ENCODE measurements at regions not wholly inside any gene's neighbourhood (a gene's known extent, or its start where the extent isn't known, plus 50 kb on each side); places are given as distances from the start of the nearest gene placed in this dataset.

DNA sequence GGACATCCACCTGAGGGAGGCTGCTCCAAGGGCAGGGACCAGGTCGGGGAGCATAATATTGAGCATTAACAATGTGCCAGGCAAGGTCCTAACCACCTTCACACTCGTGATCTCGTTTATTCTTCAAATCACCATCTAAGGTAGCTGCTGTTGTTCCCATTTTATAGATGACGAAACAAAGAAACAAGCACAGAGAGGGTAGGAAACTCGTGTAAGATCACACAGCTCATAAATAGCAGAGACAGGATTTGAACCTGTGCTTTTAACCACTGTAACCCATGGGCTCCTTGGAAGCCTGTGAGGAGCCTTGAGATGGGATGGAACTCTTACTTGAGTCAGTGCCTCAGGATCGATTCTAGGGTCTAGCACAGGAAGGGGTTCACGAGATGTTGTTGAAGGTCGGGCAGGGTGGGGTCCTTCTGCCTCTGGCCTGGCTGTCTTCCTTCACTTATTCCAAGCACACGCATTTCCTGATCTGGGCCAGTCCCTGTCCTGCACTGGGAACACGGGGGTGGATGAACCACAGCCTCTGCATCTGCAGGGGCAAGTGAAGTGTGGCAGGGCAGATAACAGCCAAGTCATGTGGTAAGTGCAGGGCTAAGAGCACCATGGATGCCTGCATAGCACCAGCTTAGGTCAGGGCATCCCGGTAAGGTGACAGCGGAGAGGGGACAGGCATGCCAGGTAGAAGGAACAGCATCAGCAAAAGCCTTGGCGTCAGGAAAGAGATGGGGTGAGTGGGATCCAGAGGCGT is 188.1 kb downstream of the MELK start:
- DNase-seq (ENCODE audit: low read depth) = no peak
- no peak overlapping the region for H3K4me3 ChIP-seq (ENCODE audit: low read depth, low read length)
- TF ChIP-seq, protein P1, sequence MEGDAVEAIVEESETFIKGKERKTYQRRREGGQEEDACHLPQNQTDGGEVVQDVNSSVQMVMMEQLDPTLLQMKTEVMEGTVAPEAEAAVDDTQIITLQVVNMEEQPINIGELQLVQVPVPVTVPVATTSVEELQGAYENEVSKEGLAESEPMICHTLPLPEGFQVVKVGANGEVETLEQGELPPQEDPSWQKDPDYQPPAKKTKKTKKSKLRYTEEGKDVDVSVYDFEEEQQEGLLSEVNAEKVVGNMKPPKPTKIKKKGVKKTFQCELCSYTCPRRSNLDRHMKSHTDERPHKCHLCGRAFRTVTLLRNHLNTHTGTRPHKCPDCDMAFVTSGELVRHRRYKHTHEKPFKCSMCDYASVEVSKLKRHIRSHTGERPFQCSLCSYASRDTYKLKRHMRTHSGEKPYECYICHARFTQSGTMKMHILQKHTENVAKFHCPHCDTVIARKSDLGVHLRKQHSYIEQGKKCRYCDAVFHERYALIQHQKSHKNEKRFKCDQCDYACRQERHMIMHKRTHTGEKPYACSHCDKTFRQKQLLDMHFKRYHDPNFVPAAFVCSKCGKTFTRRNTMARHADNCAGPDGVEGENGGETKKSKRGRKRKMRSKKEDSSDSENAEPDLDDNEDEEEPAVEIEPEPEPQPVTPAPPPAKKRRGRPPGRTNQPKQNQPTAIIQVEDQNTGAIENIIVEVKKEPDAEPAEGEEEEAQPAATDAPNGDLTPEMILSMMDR (IDR thresholded peaks at IDR 0.05; ENCODE audit: insufficient read depth, low read depth, low read length) = no peak

DNA sequence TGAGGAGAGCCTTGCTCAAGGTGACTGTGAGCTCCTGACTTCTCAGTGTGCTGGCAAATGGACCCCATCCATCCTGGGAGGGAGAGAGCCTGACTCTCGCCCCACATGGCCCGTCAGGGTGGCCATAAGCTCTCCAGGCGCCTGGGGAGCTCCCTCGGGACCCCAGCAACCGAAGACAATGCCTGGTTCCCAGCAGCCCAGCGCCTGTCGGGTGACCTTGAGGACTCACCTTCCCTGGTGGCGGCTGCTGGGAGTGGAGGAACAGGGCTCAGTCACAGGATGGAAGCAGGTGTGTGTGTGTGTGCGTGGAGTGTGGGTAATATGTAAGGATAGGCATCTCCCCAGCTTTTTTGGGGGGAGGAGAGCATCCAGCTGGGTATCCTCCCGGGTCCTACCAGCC is 190.3 kb downstream of the MELK start:
- no peak for DNase-seq (ENCODE audit: low read depth)
- TF ChIP-seq, protein P1 (IDR thresholded peaks at IDR 0.05; ENCODE audit: insufficient read depth, low read depth, low read length) = no peak
- no peak overlapping the region for H3K4me3 ChIP-seq (ENCODE audit: low read depth, low read length)

DNA sequence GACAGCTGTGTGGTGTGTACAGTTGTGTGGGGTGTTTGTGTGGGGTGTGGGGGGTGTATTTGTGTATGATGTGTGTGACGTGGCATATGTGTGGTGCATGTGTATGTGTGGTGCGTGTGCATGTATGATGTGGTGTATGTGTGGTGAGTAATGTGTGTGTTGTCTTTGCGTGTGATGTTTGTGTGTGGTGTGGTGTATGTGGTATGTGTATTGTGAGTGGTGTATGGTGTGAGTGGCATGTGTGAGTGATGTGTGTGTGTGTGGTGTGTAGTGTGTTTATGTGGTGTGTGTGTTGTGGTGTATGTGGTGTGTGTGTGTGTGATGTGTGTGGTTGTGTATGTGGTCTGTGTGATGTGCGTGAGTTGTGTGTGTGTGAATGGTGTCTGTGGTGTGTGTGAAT is 191.1 kb downstream of the MELK start:
- no peak for DNase-seq (ENCODE audit: low read depth)
- TF ChIP-seq, protein P1 (IDR thresholded peaks at IDR 0.05; ENCODE audit: insufficient read depth, low read depth, low read length) = no peak
- no peak overlapping the region for H3K4me3 ChIP-seq (ENCODE audit: low read depth, low read length)

- no peak overlapping the region for H3K4me3 ChIP-seq (ENCODE audit: low read depth, low read length)
- TF ChIP-seq, protein P1 (IDR thresholded peaks at IDR 0.05; ENCODE audit: insufficient read depth, low read depth, low read length) = no peak
- no peak for DNase-seq (ENCODE audit: low read depth)
These were observed 191.8 kb downstream of the MELK start for GRCh38 chr9:36764364-36765076.

- DNase-seq (ENCODE audit: low read depth) = no peak
- H3K4me3 ChIP-seq (ENCODE audit: low read depth, low read length) = no peak overlapping the region
- TF ChIP-seq, protein P1 (IDR thresholded peaks at IDR 0.05; ENCODE audit: insufficient read depth, low read depth, low read length) = no peak
These were observed 192.3 kb downstream of the MELK start for GRCh38 chr9:36765077-36765390.

GRCh38 chr9:36765468-36766341 is 193.0 kb downstream of the MELK start:
- TF ChIP-seq, protein P1 (IDR thresholded peaks at IDR 0.05; ENCODE audit: insufficient read depth, low read depth, low read length) = no peak
- H3K4me3 ChIP-seq (ENCODE audit: low read depth, low read length) = peak overlapping the region; percentile 37
- peak; percentile 21 for DNase-seq (ENCODE audit: low read depth)
